ENCODE measurements at regions not wholly inside any gene's neighbourhood (a gene's known extent, or its start where the extent isn't known, plus 50 kb on each side); places are given as distances from the start of the nearest gene placed in this dataset.

- no peak overlapping the region for H3K4me3 ChIP-seq
- 67 to 77% (median 70%) methylated on average over 5 of the region's 5 CpGs for WGBS, 3 donors
- intact Hi-C loops (cut with DNase I): no loop called here
- no peaks in the 10 kb centered on the region for H3K4me1 ChIP-seq (ENCODE audit: insufficient read depth)
- H3K27ac ChIP-seq: no peak overlapping the region
- H3K27me3 ChIP-seq: no peaks in the 10 kb centered on the region
- no peaks in the 10 kb centered on the region for H3K9me3 ChIP-seq
- H3K36me3 ChIP-seq: no peaks in the 10 kb centered on the region
- no peak for TF ChIP-seq POLR2A (IDR thresholded peaks at IDR 0.05)
- TF ChIP-seq EP300 (IDR thresholded peaks at IDR 0.05): no peak
- TF ChIP-seq, protein P1, sequence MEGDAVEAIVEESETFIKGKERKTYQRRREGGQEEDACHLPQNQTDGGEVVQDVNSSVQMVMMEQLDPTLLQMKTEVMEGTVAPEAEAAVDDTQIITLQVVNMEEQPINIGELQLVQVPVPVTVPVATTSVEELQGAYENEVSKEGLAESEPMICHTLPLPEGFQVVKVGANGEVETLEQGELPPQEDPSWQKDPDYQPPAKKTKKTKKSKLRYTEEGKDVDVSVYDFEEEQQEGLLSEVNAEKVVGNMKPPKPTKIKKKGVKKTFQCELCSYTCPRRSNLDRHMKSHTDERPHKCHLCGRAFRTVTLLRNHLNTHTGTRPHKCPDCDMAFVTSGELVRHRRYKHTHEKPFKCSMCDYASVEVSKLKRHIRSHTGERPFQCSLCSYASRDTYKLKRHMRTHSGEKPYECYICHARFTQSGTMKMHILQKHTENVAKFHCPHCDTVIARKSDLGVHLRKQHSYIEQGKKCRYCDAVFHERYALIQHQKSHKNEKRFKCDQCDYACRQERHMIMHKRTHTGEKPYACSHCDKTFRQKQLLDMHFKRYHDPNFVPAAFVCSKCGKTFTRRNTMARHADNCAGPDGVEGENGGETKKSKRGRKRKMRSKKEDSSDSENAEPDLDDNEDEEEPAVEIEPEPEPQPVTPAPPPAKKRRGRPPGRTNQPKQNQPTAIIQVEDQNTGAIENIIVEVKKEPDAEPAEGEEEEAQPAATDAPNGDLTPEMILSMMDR (IDR thresholded peaks at IDR 0.05): no peak
- DNase-seq: no peak
Measured at GRCh38 chr1:30540611-30541192, 182.7 kb downstream of the MATN1 start.

GRCh38 chr1:30539884-30540283 is 183.5 kb downstream of the MATN1 start:
- DNase-seq: no peak
- H3K4me3 ChIP-seq: no peak overlapping the region
- H3K9me3 ChIP-seq: no peaks in the 10 kb centered on the region
- H3K4me1 ChIP-seq (ENCODE audit: insufficient read depth): no peaks in the 10 kb centered on the region
- H3K27ac ChIP-seq: no peak overlapping the region
- TF ChIP-seq EP300 (IDR thresholded peaks at IDR 0.05) (no peak), POLR2A (IDR thresholded peaks at IDR 0.05) (no peak)
- TF ChIP-seq, protein P1 (IDR thresholded peaks at IDR 0.05): no peak
- no peaks in the 10 kb centered on the region for H3K27me3 ChIP-seq
- WGBS, 3 donors: 83 to 88% (median 84%) methylated on average over 6 of the region's 6 CpGs
- H3K36me3 ChIP-seq: no peaks in the 10 kb centered on the region
- intact Hi-C loops (cut with DNase I): no loop called here

- TF ChIP-seq POLR2A (IDR thresholded peaks at IDR 0.05): no peak
- TF ChIP-seq, protein P1 (IDR thresholded peaks at IDR 0.05): no peak
- no peak for TF ChIP-seq EP300 (IDR thresholded peaks at IDR 0.05)
- no peaks in the 10 kb centered on the region for H3K9me3 ChIP-seq
- WGBS, 3 donors: 56 to 69% (median 59%) methylated on average over 8 of the region's 8 CpGs
- no peaks in the 10 kb centered on the region for H3K4me1 ChIP-seq (ENCODE audit: insufficient read depth)
- no peaks in the 10 kb centered on the region for H3K36me3 ChIP-seq
- H3K27ac ChIP-seq: no peak overlapping the region
- DNase-seq: no peak
- no peaks in the 10 kb centered on the region for H3K27me3 ChIP-seq
- intact Hi-C loops (cut with DNase I): no loop called here
- no peak overlapping the region for H3K4me3 ChIP-seq
Measured at GRCh38 chr1:30538993-30539867, 184.2 kb downstream of the MATN1 start.

- WGBS, 3 donors: 54 to 66% (median 65%) methylated on average over 12 of the region's 12 CpGs
- no peaks in the 10 kb centered on the region for H3K36me3 ChIP-seq
- no peak for DNase-seq
- H3K27ac ChIP-seq: no peak overlapping the region
- no peaks in the 10 kb centered on the region for H3K27me3 ChIP-seq
- H3K9me3 ChIP-seq: no peaks in the 10 kb centered on the region
- no peaks in the 10 kb centered on the region for H3K4me1 ChIP-seq (ENCODE audit: insufficient read depth)
- intact Hi-C loops (cut with DNase I): no loop called here
- H3K4me3 ChIP-seq: no peak overlapping the region
- TF ChIP-seq, protein P1 (IDR thresholded peaks at IDR 0.05): no peak
- no peak for TF ChIP-seq EP300 (IDR thresholded peaks at IDR 0.05)
- no peak for TF ChIP-seq POLR2A (IDR thresholded peaks at IDR 0.05)
Measured at GRCh38 chr1:30538226-30538992, 185.0 kb downstream of the MATN1 start.

Measured in ovary (tissue), 7 donors.